Neural cell (in vitro differentiated cells): ENCODE measurements at regions not wholly inside any gene's neighbourhood (a gene's known extent, or its start where the extent isn't known, plus 50 kb on each side); places are given as distances from the start of the nearest gene placed in this dataset.

Experiments used
- H2AFZ ChIP-seq: fragments of 200-600, 300-800 bp; sonication (generic), shearing (Covaris generic); 2 replicates; pipeline ENCODE4 v1.6.0; 2014; ENCODE audit warnings: low read depth, mild to moderate bottlenecking, antibody characterized with exemption, low read length, moderate library complexity
- H3F3A ChIP-seq: fragments of 200-600 bp; shearing (Covaris generic); 2 replicates; pipeline ENCODE4 v1.6.1; 2016; ENCODE audit warnings: mild to moderate bottlenecking, moderate library complexity, mixed read lengths, antibody characterized with exemption, low read length; ENCODE audit not compliant: insufficient read depth, poor library complexity, severe bottlenecking
- H3K27ac ChIP-seq: fragments of 200-600, 300-800 bp; sonication (generic), shearing (Covaris generic); 2 replicates; pipeline ENCODE4 v1.5.1; 2014; ENCODE audit warnings: mild to moderate bottlenecking, low read length, moderate library complexity
- H3K27me3 ChIP-seq: fragments of 300-800, 200-600 bp; sonication (generic), shearing (Covaris generic); 2 replicates; pipeline ENCODE4 v1.6.0; 2014; ENCODE audit warnings: mild to moderate bottlenecking, low read depth, low read length, moderate library complexity; ENCODE audit not compliant: insufficient read depth
- H3K36me3 ChIP-seq: fragments of 300-800, 200-600 bp; sonication (generic), shearing (Covaris generic); 2 replicates; pipeline ENCODE4 v1.5.1; 2014; ENCODE audit warnings: mild to moderate bottlenecking, antibody characterized with exemption, low read length, moderate library complexity; ENCODE audit not compliant: insufficient read depth
- H3K4me2 ChIP-seq: fragments of 300-800, 200-600 bp; sonication (generic), shearing (Covaris generic); 2 replicates; pipeline ENCODE4 v1.6.0; 2014; ENCODE audit warnings: mild to moderate bottlenecking, low read length
- H3K4me3 ChIP-seq: fragments of 300-800, 200-600 bp; sonication (generic), shearing (Covaris generic); 2 replicates; pipeline ENCODE4 v1.5.1; 2014; ENCODE audit warnings: mild to moderate bottlenecking, low read length, moderate library complexity
- H3K79me2 ChIP-seq: fragments of 200-600 bp; shearing (Covaris generic); replicated peaks from 2 replicates; pipeline ENCODE4 v1.6.0; 2014; ENCODE audit warnings: mild to moderate bottlenecking, low read length, moderate library complexity; ENCODE audit not compliant: insufficient read depth
- H3K9ac ChIP-seq: fragments of 300-800, 200-600 bp; sonication (generic), shearing (Covaris generic); 2 replicates; pipeline ENCODE4 v1.6.1; 2016; ENCODE audit warnings: mild to moderate bottlenecking, low read length, mixed read lengths
- H3K9me2 ChIP-seq: fragments of 200-600 bp; shearing (Covaris generic); 2 replicates; pipeline ENCODE4 v1.6.1; 2016; ENCODE audit warnings: mild to moderate bottlenecking, low read length, mixed read lengths; ENCODE audit not compliant: insufficient read depth
- H3K9me3 ChIP-seq: fragments of 200-600, 300-800 bp; sonication (generic), shearing (Covaris generic); 2 replicates; pipeline ENCODE4 v1.6.1; 2016; ENCODE audit warnings: mild to moderate bottlenecking, mixed run types, low read length, moderate library complexity, mixed read lengths
- H4K20me1 ChIP-seq: fragments of 200-600 bp; shearing (Covaris generic); 2 replicates; pipeline ENCODE4 v1.6.1; 2016; ENCODE audit warnings: mild to moderate bottlenecking, mixed run types; ENCODE audit not compliant: insufficient read depth
- EP300 ChIP-seq: fragments of 450-650 bp; conservative IDR thresholded peaks from 2 replicates; pipeline ENCODE4 v1.6.1; 2014; ENCODE audit warnings: antibody characterized with exemption, mild to moderate bottlenecking, moderate library complexity; ENCODE audit not compliant: poor library complexity, severe bottlenecking
- EZH2 ChIP-seq: fragments of 200-600, 300-800 bp; shearing (Covaris generic), sonication (generic); IDR thresholded peaks from 2 replicates; pipeline ENCODE4 v1.6.1; 2014; ENCODE audit warnings: antibody characterized with exemption, low read length, borderline replicate concordance, mild to moderate bottlenecking; ENCODE audit not compliant: insufficient read depth, poor library complexity, severe bottlenecking
- MXI1 ChIP-seq: fragments of 450-650 bp; conservative IDR thresholded peaks from 2 replicates; pipeline ENCODE4 v1.6.1; 2014; ENCODE audit warnings: antibody characterized with exemption, mild to moderate bottlenecking; ENCODE audit not compliant: poor library complexity, severe bottlenecking
- POLR2AphosphoS5 ChIP-seq: IDR thresholded peaks from 2 replicates; pipeline ENCODE4 v1.6.1; 2012
- RAD21 ChIP-seq: fragments of 450-650 bp; conservative IDR thresholded peaks from 2 replicates; pipeline ENCODE4 v1.6.1; 2014; ENCODE audit warnings: antibody characterized with exemption, mild to moderate bottlenecking, moderate library complexity
- SMC3 ChIP-seq: fragments of 450-650 bp; conservative IDR thresholded peaks from 2 replicates; pipeline ENCODE4 v1.6.1; 2014; ENCODE audit warnings: antibody characterized with exemption, mild to moderate bottlenecking, moderate library complexity; ENCODE audit not compliant: poor library complexity
- TAF1 ChIP-seq: IDR thresholded peaks from 2 replicates; pipeline ENCODE4 v1.6.1; 2012; ENCODE audit warnings: low read depth
- TF ChIP-seq, protein P1 (sequence below): fragments of 450-650 bp; IDR thresholded peaks from 2 replicates; pipeline ENCODE4 v1.5.1; 2014; ENCODE audit warnings: antibody characterized with exemption, mild to moderate bottlenecking, moderate library complexity; ENCODE audit not compliant: poor library complexity, severe bottlenecking
- TF ChIP-seq, protein P2 (sequence below): IDR thresholded peaks from 2 replicates; pipeline ENCODE4 v1.6.1; 2012; ENCODE audit warnings: borderline replicate concordance

DNA sequence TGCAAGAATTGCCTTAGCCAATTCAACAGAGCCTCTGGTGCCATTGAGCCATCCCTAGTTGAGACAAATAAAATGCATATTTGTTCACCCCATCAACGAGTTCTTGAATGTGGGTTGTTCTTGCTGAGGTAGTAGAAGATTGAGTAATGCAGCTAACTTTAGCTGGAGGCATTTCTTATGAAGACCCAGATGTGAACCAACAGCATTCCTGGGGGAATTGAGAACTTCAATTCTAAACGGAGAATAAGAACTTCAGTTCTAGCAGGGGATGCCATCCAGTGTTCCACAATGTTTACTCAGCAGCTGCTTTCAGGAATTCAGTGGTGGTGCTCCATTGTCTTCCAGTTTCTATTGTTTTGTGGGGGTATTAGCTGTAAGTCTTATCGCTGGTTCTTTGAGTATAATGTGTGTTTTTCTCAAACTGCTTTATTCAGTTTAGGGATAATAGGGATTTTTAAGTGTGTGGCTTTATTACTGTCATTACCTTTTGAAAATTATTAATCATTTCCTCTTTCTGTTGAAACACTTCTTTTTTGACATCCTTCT, 1968.2 kb upstream of the NUDT12 start:
- no peak overlapping the region for H3K4me3 ChIP-seq
- no peaks in the 10 kb centered on the region for H3K9me3 ChIP-seq
- no peak overlapping the region for H2AFZ ChIP-seq
- H3K27me3 ChIP-seq, result no peaks in the 10 kb centered on the region
- no peaks in the 10 kb centered on the region for H3K79me2 ChIP-seq
- no peaks in the 10 kb centered on the region for H4K20me1 ChIP-seq
- no peak overlapping the region for H3K9ac ChIP-seq
- no peaks in the 10 kb centered on the region for H3F3A ChIP-seq
- no peak overlapping the region for H3K4me2 ChIP-seq
- no peaks in the 10 kb centered on the region for H3K36me3 ChIP-seq
- TF ChIP-seq RAD21 (no peak), EP300 (no peak), MXI1 (no peak), TAF1 (no peak), POLR2AphosphoS5 (no peak), SMC3 (no peak), EZH2 (no peak)
- TF ChIP-seq, protein P1, sequence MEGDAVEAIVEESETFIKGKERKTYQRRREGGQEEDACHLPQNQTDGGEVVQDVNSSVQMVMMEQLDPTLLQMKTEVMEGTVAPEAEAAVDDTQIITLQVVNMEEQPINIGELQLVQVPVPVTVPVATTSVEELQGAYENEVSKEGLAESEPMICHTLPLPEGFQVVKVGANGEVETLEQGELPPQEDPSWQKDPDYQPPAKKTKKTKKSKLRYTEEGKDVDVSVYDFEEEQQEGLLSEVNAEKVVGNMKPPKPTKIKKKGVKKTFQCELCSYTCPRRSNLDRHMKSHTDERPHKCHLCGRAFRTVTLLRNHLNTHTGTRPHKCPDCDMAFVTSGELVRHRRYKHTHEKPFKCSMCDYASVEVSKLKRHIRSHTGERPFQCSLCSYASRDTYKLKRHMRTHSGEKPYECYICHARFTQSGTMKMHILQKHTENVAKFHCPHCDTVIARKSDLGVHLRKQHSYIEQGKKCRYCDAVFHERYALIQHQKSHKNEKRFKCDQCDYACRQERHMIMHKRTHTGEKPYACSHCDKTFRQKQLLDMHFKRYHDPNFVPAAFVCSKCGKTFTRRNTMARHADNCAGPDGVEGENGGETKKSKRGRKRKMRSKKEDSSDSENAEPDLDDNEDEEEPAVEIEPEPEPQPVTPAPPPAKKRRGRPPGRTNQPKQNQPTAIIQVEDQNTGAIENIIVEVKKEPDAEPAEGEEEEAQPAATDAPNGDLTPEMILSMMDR, result no peak
- TF ChIP-seq, protein P2, sequence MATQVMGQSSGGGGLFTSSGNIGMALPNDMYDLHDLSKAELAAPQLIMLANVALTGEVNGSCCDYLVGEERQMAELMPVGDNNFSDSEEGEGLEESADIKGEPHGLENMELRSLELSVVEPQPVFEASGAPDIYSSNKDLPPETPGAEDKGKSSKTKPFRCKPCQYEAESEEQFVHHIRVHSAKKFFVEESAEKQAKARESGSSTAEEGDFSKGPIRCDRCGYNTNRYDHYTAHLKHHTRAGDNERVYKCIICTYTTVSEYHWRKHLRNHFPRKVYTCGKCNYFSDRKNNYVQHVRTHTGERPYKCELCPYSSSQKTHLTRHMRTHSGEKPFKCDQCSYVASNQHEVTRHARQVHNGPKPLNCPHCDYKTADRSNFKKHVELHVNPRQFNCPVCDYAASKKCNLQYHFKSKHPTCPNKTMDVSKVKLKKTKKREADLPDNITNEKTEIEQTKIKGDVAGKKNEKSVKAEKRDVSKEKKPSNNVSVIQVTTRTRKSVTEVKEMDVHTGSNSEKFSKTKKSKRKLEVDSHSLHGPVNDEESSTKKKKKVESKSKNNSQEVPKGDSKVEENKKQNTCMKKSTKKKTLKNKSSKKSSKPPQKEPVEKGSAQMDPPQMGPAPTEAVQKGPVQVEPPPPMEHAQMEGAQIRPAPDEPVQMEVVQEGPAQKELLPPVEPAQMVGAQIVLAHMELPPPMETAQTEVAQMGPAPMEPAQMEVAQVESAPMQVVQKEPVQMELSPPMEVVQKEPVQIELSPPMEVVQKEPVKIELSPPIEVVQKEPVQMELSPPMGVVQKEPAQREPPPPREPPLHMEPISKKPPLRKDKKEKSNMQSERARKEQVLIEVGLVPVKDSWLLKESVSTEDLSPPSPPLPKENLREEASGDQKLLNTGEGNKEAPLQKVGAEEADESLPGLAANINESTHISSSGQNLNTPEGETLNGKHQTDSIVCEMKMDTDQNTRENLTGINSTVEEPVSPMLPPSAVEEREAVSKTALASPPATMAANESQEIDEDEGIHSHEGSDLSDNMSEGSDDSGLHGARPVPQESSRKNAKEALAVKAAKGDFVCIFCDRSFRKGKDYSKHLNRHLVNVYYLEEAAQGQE, result no peak
- H3K27ac ChIP-seq, result no peak overlapping the region
- H3K9me2 ChIP-seq, result no peaks in the 10 kb centered on the region

DNA sequence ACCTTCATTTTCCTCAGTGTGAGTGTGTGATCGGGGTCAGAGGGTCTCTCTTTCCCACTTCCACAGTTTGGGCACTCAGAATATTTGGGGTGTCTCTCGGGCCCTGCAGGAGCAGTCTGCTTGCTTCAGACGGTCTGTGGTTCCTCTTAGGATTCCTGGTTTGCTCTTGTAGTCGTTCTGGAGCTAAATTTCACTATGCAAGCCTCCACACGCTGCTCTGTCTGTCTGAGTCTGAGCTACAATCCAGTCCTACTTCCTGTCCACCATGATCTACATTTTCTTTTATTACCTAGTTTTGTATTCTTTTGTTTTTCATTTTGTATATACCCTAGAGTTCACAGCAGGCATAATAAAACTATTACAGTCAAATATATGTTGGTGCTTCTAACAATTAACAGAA, 1967.3 kb upstream of the NUDT12 start:
- Histone ChIP-seq H3K36me3 (no peaks in the 10 kb centered on the region), H3K27me3 (no peaks in the 10 kb centered on the region), H3K4me3 (no peak overlapping the region), H3K27ac (no peak overlapping the region), H3K9ac (no peak overlapping the region), H3K9me2 (no peaks in the 10 kb centered on the region), H2AFZ (no peak overlapping the region), H3K4me2 (no peak overlapping the region), H3K9me3 (no peaks in the 10 kb centered on the region), H3K79me2 (no peaks in the 10 kb centered on the region), H3F3A (no peaks in the 10 kb centered on the region), H4K20me1 (no peaks in the 10 kb centered on the region)
- no peak for TF ChIP-seq POLR2AphosphoS5
- TF ChIP-seq TAF1, result no peak

DNA sequence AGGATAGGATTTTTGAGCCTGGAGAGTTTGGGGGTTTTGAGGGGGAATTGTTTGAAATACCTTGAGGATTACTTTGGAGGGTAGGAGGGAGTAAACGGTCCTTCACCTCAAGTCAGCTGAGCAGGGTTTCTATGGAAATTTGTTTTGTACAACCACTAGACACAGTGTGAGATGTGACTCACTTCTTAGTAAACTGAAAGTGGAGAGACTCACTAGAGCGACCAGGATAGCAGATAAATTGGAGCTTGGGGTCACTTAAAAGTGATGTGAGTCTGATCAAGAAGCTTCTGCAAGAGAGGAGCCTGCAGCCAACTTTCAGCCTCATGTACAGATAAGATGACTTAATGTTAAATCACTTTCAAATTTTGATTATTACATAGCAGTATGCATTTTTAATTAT, 1945.9 kb upstream of the NUDT12 start:
- TF ChIP-seq, protein P2, result no peak
- TF ChIP-seq RAD21 (no peak), POLR2AphosphoS5 (no peak), MXI1 (no peak), TAF1 (no peak), EP300 (no peak), SMC3 (no peak), EZH2 (no peak)
- TF ChIP-seq, protein P1, result no peak
- Histone ChIP-seq H3K4me2 (no peak overlapping the region), H4K20me1 (no peaks in the 10 kb centered on the region), H3K4me3 (no peak overlapping the region), H3K9ac (no peak overlapping the region), H3K27ac (no peak overlapping the region), H3F3A (no peaks in the 10 kb centered on the region), H3K9me2 (no peaks in the 10 kb centered on the region), H3K27me3 (no peaks in the 10 kb centered on the region), H3K9me3 (no peaks in the 10 kb centered on the region), H3K36me3 (no peaks in the 10 kb centered on the region), H2AFZ (no peak overlapping the region), H3K79me2 (no peaks in the 10 kb centered on the region)
